GM06990 (cell line): ENCODE measurements at regions not wholly inside any gene's neighbourhood (a gene's known extent, or its start where the extent isn't known, plus 50 kb on each side); places are given as distances from the start of the nearest gene placed in this dataset.

Source experiments
- DNase-seq: peaks from one replicate; pipeline ENCODE4 v3.0.0-alpha.2; 2011; ENCODE audit not compliant: insufficient read length; ENCODE audit errors: extremely low read depth
- H3K27me3 ChIP-seq: replicated peaks from 2 replicates; pipeline ENCODE4 v1.6.0; 2011; ENCODE audit warnings: low read length; ENCODE audit not compliant: control insufficient read depth, insufficient read depth
- H3K36me3 ChIP-seq: 2 replicates; pipeline ENCODE4 v1.5.1; 2011; ENCODE audit warnings: low read length; ENCODE audit not compliant: control insufficient read depth, insufficient read depth
- H3K4me3 ChIP-seq: replicated peaks from 2 replicates; pipeline ENCODE4 v1.5.1; 2011; ENCODE audit warnings: low read depth, mild to moderate bottlenecking, control low read depth, low read length
- TF ChIP-seq, protein P1 (sequence below): IDR thresholded peaks from 2 replicates; pipeline ENCODE4 v1.5.1; 2011; ENCODE audit warnings: low read length, control low read depth, mild to moderate bottlenecking, inconsistent platforms; ENCODE audit not compliant: insufficient read depth, poor library complexity, severe bottlenecking

DNA sequence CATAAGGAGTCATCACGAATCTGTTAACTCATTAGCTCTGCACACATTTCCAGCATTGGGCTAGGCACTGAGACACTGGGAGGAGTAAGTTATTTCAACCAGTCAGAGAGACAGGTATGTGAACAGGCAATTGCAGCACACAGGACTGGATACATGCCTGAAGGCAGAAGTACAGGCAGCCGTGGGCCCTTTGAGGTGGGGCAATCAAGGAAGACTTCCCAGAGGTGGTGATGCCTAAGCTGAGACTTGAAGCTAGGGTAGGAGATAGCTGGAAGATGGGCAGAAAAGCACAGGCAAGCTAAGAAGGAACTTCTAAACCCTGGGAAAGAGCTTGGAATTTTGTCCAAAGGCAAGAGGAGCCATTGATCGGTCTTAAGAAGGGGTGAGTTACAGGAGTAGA is 249.7 kb downstream of the EMX2 start:
- DNase-seq: no peak
- Histone ChIP-seq H3K36me3 (no peaks in the 10 kb centered on the region), H3K27me3 (no peaks in the 10 kb centered on the region; the same call in 1 of the 2 replicates), H3K4me3 (no peak overlapping the region)
- TF ChIP-seq, protein P1, sequence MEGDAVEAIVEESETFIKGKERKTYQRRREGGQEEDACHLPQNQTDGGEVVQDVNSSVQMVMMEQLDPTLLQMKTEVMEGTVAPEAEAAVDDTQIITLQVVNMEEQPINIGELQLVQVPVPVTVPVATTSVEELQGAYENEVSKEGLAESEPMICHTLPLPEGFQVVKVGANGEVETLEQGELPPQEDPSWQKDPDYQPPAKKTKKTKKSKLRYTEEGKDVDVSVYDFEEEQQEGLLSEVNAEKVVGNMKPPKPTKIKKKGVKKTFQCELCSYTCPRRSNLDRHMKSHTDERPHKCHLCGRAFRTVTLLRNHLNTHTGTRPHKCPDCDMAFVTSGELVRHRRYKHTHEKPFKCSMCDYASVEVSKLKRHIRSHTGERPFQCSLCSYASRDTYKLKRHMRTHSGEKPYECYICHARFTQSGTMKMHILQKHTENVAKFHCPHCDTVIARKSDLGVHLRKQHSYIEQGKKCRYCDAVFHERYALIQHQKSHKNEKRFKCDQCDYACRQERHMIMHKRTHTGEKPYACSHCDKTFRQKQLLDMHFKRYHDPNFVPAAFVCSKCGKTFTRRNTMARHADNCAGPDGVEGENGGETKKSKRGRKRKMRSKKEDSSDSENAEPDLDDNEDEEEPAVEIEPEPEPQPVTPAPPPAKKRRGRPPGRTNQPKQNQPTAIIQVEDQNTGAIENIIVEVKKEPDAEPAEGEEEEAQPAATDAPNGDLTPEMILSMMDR: no peak

DNA sequence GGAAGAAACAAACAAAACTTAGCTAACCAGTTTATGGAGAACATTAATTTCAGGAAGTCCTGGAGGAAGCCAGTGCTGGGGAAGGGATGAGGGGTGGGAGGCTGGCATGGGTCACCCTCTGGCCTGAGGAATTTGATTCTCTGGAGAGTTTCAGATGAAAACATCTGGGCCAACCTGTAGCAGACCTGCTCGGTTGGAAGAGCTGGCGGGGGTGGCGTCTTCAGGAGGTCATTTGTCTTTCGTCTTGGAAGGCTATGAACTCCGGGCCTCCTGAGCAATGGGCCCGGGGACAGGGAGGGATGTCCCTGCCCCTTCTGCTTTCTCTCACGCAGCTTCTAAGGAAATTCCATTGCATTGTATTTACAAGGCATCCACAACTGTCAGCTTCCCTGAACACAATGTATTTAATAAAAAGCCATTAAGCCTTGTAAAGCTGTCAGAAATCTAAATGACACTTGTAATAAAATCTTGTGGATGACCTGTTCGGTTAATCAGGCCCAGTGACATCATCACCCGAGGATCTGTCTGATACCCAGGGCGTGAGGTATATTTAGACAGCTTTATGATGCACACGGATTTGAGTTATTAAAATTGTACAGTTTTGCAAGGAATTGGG is 250.5 kb downstream of the RAB11FIP2 start:
- TF ChIP-seq, protein P1: no peak
- no peak for DNase-seq
- H3K27me3 ChIP-seq: no peaks in the 10 kb centered on the region; the same call in 1 of the 2 replicates
- H3K4me3 ChIP-seq: no peak overlapping the region
- H3K36me3 ChIP-seq: no peaks in the 10 kb centered on the region

DNA sequence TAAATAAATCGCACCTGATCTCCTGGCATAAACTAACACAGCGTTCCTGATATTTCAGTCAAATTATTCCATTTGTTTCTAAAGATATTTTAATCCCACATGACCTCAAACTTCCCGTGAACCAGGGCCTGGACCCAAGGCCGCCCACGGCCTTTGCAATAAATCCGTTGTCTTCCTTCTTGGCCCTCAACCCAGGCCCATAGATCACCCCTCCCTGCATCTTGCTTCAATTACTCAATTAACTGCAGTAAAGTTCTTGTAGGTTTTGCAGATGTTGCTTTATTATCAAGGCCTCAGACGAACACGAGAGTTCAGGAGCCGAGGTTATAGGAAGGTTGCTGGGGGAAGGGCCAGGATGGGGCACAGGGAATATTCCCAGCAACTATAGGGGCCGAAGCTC is 249.4 kb downstream of the RAB11FIP2 start:
- TF ChIP-seq, protein P1: no peak
- Histone ChIP-seq H3K4me3 (no peak overlapping the region), H3K36me3 (no peaks in the 10 kb centered on the region), H3K27me3 (no peaks in the 10 kb centered on the region; the same call in 1 of the 2 replicates)
- DNase-seq: no peak

DNA sequence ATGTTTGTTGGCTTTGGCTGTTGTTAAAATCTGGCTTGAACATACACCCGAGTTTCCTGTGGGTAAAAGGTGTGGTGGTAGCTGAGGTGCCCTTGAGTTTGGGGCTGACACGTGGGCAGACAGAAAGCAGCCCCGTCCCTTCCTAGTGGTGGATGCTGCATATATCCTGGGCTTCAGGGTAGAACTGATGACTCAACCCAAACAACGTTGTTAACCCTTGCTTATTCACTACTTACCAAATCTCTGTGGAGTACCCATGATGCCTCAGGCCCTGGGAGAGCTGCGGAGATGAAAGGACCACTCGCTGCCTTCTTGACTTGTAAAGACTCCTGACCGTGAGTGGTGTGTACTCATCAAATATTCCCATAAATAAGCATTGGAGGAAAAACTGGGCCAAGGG is 245.1 kb downstream of the RAB11FIP2 start:
- no peaks in the 10 kb centered on the region for H3K36me3 ChIP-seq
- no peak overlapping the region for H3K4me3 ChIP-seq
- TF ChIP-seq, protein P1: no peak
- no peak for DNase-seq
- H3K27me3 ChIP-seq: no peaks in the 10 kb centered on the region; the same call in none of the 2 replicates

DNA sequence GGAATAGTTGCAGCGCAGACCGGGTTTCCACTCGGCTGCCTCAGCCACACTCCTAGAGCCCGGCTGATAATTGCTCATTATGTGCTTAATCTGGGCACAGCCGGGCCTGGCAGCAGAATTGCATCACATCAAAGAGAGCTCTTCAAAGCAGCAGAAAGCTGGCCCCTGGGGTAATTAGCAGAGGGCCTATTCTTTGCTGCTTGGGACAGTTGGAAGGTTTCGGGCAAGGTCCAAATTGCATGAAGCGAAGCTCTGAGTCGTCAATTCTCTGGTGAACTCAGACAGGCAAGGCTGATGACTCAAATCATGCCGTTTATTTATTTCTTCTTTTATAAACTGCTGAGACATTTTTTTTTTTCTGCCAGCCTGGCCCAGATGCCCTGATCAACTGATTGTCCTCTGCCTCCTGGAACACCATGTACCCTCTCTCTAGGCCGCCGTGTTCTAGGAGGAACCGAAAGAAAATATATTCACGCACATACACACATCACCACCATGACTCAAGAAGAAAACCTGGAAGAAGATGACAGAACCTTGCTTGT is 242.2 kb downstream of the RAB11FIP2 start:
- Histone ChIP-seq H3K27me3 (no peaks in the 10 kb centered on the region; the same call in none of the 2 replicates), H3K36me3 (no peaks in the 10 kb centered on the region), H3K4me3 (no peak overlapping the region)
- TF ChIP-seq, protein P1: no peak
- no peak for DNase-seq
